Kidney tubule cell (primary cell): ENCODE measurements at regions not wholly inside any gene's neighbourhood (a gene's known extent, or its start where the extent isn't known, plus 50 kb on each side); places are given as distances from the start of the nearest gene placed in this dataset.

Experiments
- DNase-seq: peaks from one replicate; pipeline ENCODE4 v3.0.0-alpha.2; 2018; ENCODE audit warnings: low spot score

DNA sequence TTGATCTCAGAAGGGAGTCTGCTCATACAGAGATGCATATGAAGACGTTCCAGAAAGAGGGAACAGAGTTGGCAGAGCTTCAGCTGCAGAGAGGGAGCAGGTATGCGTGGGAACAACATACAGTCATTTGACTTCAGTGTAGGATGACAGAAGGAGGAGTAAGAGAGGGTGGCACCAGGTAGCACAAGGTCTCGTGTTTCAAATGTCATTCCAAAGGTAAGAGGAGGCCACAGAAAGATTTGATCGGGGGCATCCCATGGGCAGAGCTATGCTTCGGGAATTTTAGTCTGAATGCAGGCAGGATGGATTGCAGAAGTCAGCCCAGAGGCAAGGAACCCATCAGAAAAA is 367.1 kb downstream of the CDK5RAP2 start:
- DNase-seq = no peak

DNA sequence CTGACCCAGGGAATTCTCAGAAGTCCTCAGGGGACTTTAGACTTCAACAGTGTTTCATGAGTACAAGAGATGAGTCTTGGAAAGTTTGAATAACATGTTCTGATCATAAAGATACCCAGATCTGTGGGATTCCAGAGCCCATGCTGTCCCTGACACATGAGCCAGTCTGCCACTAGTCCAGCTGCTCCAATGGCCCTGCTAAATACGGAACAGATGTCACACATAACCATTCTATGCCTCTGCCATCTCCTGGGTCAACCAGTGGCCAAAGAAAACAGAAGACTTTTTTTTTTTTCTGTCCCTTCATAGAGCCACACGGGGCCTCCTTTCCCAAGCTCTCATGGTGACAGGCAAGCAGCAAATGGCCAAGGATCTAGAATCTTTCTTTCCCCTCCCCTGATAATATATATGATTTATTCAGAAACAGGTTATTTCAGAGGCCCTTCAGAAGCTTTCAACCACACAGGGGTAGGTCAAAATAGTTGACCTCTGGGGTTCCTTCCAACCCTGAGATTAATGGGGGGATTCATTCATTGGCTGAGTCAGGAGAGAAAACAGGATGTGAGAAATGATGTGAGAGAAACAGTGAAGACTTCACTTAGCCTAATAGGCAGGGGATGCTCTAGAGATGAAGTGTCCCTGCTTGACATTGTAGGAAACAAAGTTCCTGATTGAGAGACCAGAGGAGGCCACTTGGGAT is 367.7 kb downstream of the CDK5RAP2 start:
- no peak for DNase-seq

DNA sequence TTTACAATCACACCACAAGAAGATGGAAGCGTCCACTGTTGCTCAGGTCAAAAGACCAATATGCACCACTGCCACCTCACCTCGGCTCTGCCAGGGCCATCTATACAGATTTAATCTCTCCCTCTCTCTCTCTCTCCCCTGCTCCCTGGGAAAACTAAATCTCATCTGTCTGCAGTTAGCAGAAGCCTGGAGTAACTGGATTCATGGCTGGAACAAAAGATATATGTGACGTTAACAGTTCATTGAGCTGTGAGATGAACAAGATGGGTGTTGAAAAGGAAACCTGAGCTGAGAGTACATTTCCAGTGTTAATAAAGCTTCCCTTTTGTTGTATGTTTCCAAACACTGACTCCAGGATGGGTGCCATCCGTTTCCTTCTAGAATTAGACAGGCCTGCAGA is 369.7 kb downstream of the CDK5RAP2 start:
- DNase-seq = no peak

DNA sequence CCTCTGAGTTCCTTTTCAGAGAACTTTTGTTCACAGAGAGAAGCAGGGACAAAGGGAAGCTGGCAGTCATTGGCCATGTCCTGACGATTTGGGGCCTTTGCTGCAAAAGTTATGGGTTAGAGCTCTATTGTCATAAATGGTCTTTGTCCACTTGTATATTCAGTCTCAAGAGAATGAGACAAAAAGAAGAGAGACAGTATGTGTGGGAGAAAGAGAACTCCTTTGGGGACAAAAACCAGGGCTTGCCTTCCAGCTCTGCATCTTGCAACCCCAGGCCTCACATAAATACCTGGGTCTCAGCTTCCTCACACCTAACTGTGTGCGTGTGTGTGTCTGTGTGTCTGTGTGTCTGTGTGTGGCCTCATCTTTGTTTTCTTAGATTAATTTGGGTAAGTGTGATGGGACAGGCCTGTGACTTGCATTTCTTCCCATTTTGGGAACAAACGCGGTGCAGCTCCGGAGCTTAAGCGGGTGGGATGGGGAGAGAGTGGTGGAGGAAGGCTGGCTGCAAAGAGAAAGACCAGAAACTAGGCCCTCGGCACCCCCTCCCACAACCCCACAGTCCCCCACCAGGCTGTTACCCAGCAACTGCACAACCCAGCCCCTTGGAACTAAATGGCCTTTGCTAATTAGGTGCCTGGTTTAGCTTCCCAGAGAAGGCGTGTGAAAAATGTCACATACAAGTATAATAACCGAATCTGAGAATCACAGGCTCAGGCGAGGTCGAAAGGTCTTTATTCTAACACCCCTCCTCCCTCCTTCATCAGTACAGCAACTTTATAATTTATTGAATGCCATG is 376.9 kb downstream of the CDK5RAP2 start:
- no peak for DNase-seq

DNA sequence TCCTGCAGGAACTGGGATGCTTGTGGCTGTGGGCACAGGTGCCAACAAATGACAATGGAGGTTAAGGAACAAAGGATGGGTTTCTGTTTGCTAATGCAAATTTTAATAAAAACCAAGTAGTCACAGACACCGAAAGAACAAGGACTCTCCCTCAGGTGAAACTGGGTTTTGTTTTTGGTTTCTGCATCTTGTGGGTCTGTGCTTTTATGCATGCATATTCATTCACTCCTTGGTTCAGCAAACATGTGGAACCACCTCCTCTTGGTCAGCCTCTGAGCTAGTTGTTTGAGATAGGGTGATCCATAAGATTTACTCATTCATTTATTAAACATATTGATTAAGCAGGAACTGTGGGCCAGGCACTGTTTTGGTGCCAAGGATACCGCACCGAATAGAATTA is 381.9 kb downstream of the CDK5RAP2 start:
- DNase-seq = no peak

DNA sequence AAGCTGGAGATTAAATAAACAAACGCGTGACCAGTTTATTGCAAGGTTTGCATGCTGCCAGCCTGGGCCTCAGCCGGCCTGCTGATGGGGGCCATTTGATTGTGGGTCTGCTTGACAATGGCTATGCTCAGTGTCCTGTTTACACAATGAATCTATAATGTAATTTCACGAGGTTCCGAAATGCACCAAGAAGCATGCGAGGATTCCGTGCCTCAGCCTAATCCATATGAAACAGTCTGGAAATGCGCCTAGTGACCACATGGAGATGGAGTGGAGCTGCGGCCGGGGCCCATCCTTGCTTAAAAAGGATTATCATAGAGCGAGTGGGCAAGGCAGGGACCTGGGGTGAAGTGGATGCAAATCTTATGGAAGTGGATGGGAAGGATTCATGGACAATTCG is 382.4 kb downstream of the CDK5RAP2 start:
- no peak for DNase-seq

DNA sequence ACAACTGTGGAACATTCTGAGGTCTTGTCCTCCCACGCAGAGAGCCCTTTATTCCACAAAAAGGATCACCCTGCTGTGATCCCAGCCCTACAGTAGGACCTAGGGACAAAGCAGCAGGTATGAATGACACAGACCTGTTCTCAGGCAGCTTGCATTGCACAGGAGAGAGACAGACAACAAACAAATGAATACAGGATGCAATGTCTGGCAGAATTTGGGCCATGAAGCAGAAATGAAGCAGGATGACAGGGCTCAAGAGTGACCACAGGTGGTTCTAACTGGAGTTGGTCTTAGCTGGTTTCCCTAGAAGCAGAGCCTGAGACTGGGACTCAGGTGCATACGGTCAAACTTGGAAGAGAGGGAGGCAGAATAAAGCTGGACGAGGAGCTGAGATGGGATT is 388.8 kb downstream of the CDK5RAP2 start:
- no peak for DNase-seq

DNA sequence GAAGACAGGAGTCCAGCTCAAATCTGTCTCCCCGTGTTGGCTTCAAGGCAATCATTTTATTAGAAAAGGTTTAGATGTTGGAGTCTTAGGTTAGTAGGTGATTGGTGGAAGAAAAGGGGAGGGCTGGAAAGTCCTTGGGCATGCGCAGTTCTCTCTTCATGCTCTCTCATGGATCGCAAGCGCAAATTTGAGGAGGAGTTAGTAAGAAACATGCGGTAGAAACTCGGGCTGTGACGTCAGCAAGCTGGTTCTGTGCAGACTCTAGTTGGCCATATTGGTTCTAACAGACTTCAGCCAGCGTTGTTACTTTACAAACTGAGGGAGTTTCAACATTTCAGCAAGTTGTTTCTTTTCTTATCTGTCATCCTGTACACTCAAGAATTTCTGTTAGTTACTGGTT is 392.2 kb downstream of the CDK5RAP2 start:
- DNase-seq = no peak

DNA sequence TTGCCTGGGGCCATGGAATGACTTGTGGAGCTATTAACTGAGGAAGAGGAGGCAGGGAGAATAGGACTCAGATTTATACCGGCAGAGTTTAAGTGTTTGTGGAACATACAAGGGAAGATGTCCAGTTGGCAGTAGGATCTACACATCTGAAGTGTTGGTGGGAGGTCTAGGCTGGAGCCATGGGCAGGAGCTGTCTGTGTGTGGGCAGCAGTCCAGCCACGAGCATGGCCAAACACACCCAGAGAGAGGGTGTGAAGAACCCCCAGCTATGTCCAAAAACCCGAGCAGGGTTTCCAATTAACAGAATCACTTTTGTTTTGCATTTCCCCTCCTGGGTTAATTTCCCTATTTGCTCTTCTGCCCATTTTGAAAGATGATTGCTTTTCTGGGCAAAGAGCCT is 393.7 kb downstream of the CDK5RAP2 start:
- no peak for DNase-seq

DNA sequence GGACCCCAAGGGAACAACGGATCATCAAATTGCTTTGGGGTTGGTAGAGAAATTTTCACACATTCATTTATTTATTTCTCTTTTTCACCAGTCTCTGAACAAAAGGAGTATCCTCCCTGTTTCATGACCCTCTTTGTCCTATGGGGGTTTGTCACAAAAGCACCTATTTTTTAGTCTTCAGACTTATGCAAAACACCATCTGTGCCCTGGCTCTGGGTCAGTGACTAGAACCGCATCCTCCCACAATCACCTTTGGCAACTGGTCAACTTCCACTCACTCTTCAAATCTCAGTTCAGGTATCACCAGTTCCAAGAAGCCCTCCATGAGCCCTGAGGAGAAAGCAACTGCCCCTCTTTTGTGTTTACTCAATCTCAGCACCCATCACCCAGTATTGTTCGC is 395.7 kb downstream of the CDK5RAP2 start:
- DNase-seq = no peak

DNA sequence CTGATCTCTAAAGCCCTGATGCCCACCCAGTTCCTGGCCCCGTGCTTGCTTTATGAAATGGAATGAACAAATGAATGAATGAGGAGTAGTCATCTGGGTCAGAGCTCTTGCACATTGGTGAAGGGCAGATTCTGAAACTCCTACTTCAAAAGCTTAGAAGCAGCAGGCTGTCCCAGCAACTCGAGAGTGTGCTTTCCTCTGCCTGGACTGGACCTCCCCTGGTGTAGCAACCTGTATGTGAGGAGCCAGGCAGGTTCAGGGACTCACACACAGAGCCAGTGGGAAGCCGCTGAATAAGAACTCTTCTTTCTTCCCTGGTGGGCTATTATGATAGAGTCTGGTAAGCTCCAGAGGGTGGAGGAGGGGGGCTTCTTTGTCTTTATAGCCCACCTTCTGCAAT is 396.4 kb downstream of the CDK5RAP2 start:
- DNase-seq = no peak

DNA sequence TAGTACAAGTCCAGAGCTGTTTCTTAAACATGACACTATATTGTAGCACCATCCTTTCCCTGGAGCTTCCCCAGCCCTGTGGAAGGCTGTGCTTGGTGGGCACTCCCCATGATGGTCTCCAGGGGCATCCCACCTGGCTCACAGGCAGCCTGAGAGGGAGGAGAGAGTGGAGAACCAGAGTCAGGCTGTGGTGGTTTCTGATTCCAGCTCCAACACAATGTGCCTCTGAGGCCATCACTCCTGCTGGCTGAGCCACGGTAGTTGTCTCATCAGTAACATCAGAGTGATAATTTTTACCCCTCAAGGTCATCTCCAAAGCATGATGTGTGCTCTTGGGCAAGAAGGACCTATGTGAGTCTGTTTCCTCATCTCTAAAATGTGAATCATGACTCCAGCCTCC is 398.0 kb downstream of the CDK5RAP2 start:
- peak; percentile 1 for DNase-seq

DNA sequence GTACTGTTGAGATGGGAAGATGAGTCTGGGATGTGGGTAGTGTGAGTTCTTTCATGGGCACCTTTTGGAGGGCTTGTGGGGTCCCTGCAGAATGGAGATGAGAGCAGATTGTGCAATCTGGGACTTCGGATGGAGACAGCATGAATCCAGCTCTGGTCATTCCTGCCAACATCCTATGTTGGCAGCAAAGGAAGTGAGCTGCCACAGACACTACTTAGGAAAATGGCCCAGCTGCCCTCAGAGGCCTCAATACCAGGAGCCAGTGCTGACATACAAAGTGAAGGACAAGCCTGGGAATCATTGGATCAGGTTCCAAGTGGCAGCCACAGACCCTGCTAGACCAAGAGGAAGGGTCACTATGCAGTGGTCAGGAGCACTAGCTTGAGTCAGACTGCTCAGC is 402.8 kb downstream of the CDK5RAP2 start:
- DNase-seq = no peak

DNA sequence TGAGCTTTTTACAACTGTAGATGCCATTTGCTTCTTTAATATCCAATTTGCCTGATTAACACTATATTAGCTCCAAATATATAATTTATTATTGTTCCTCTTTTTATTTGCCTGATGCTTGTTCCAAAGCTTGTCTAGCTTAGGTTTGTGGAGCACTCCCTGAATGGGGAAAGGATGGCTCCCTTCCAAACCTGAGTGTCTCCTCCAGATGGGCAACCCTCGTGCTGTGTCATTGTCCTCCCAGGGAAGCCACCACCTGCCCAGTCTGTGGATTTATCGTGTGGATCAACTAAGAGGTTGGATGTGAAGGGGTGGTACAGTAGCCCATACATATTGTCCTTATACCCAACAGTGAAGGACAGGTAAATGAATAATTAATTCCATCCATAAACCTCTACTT is 404.9 kb downstream of the CDK5RAP2 start:
- no peak for DNase-seq

DNA sequence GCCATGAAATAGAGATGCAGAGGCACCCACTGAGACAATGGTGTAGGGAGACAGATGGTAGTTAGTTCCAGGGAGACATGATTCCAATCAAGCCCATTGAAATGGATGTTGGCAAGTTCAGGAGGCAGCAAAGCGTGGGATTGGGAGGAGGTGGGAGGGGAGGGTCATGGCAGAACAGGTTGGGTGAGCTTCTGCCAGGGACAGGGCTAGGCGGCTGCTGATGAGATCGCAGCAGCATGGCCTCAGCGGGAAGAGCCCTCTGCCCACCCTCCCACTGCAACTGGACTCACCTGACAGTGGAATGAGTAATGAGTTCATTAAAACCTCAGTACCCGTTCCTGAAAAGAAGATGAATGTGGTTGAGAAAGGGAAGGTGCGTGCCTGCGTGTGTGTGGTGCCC is 418.2 kb downstream of the CDK5RAP2 start:
- DNase-seq = no peak

DNA sequence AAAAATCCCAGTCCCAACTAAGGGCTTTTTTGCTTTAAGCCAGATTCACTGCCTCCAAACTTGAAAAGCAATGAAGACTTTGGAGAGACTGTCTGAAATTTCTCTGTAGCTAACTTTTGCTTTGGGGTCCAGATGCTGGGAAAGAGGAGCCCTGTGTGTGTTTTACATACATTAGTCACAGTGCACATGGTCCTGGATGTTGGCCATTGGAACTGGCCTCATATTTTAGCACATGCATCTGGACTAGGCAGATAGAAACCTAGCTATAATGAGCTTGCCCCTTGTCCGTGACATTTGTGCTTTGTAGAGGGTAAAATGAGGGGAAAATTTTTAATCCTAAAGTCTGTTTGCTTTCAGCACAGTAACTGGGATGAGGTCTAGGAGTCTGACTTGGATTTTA is 421.7 kb downstream of the CDK5RAP2 start:
- no peak for DNase-seq

DNA sequence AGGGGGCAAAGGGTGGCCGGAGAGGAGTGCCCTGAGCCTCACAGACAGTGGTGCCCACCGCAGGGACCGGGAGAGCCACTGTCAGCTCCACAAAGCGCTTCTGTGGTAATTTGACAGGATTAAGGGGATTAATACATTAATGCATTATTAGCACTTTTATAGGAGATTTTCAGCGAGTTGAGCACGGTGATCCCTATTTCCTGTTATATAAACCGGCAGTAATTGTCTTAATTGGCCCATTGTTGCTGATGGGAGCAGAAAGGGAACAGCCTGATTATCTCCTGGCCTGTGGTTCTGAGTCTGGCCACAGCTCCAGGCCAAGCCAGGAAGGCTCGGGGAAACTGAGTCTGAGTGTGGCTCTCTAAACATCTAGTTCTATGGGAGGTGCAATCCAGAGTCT is 423.6 kb downstream of the CDK5RAP2 start:
- DNase-seq = no peak

DNA sequence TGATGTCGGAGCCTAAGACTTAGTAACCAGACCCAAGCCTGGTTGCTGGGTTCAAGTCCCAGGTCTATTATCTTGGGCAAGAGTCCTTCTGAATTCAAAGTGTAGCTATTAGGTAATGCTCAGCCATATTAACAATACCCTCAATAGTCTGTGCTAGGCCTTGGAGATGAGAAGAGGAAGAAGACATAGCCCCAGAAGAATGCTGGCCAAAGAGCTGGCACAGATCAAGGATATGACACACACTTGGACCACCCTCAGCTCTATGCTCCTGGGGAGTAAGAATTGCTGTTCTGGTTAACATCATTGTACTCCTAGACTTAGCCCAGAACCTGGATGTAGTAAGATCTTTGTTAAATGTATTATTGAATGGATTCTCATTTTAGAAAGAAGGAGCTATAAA is 426.7 kb downstream of the CDK5RAP2 start:
- no peak for DNase-seq

DNA sequence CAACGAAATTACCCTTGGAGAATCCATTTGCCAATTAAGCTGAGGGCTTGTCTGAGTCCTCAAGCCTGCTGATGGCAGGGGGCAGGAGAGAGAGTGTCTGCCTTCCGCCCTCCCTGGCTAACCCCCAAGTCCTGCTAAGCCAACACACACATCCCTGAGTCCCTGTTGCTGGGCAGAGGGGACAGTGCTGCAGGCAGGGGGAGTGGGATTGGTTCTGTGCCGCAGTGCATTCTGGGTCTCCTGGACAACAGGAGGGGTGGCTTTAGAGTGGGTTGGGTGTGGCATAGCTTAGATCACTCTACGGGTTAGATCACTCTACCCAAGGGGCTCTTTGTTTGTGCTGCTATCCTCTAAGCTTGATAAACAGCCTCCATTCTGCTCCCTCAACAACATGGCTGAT is 427.7 kb downstream of the CDK5RAP2 start:
- DNase-seq = no peak

DNA sequence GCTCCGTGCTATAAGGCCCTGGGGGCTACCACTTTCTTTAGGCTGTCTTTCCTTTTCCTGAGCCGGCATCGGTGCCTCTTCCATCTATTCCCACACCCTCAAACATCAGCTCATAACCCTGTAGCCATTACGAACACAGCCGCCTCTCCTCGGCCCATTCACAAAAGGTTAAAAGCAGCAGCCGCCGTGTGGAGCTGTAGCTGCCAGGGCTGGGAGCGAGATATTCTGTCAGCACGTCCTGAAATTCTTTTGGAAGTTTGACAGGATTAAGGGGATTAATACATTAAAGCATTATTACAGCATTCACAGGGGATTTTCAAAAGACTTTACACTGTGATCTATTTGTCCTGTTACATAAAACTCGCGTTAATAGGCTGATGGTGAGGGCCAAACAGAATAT is 428.2 kb downstream of the CDK5RAP2 start:
- no peak for DNase-seq

DNA sequence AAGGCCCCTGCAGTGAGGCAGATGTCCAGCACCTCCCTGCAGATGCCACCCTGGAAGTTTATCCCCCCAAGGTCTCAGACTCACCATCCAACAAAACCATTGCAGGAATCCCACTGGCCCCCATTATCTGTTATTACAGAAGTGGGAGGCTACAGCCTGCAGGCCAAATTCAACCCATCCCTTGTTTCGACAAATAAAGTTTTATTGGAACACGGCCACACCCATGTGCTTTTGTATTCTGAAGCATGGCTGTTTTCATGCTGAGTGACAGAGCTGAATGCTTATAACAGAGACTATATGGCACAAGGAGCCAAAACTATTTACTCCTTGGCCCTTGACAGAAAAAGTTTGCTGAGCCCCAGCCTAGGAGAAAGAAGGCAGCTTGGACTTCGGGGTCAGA is 428.8 kb downstream of the CDK5RAP2 start:
- no peak for DNase-seq

DNA sequence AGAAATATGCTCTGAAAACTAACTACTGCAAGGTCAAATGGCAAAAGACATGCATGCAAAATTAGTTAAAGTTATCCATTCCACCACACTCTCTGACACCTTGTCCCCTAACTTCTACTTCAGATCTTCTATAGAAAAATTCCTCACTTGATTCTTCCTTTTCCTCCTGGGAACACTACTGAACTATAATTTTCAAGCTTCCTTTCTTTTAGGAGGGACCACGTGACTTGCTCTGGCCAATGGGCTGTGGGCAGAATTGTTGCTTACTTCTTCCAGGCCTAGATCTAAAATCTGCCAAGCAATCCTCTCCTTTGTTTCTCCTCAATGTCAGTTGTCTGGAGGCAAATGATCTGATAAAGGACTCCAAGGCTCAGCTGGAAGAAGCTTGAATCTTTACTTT is 441.0 kb downstream of the CDK5RAP2 start:
- DNase-seq = no peak

DNA sequence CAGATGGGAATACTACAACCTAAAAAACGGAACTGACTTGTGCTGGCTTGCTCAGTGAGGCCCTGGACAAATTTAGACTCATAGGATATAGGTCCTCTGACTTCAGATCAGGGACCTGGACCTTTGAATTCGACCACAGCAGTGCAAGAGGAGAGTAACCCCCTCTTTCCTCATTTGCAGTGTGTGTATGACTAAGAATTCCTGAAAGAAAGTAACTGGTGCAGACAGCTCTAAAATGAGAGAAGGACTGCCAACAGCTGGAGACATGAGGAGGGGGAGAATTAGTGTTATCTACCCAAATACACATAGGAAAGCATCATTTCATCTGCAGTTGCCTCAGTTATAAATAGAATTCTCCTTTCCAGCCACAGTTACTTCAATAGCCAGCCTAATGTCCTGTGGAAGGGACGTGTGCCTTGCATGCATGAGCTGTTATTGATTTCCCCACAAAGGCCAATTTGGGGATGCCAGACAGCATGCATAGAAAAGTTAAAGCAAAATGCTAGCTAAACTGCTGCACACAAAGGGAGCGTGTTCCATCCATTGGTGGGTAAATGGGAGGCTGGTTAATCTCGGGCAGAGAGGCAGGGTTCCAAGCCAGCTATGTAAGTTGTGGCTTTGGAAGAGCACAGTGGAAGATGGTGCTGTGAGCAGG is 442.7 kb downstream of the CDK5RAP2 start:
- no peak for DNase-seq

DNA sequence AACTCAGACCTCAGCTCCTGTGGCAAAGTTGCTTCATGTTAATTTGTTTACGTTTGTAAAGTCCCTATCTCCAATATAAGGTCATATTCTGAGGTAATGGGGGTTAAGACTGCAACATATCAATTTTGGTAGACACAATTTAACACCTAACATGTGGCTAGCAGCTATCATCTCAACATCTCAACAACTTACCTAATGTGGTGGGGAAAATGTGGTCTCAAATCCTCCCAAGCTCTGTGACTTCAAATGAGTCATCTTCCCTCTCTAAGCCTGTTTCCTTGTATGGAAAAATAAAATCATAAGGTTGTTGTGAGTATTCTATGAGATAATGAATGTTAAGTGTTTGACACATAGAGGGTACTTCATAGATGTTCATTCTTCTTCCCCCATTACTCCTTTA is 443.3 kb downstream of the CDK5RAP2 start:
- peak; percentile 27 for DNase-seq
